SW 1271 (cell line): ENCODE measurements at regions not wholly inside any gene's neighbourhood (a gene's known extent, or its start where the extent isn't known, plus 50 kb on each side); places are given as distances from the start of the nearest gene placed in this dataset.
"Not testable (repeated sequence)": the region's sequence is repeated elsewhere in the genome, so short reads cannot be mapped to it uniquely, and the experiment has no call there.

Experiments used
- DNase-seq, 2 experiments: peaks; one replicate each; lab custom pipeline; 2025; lab: John Stamatoyannopoulos, UW

DNA sequence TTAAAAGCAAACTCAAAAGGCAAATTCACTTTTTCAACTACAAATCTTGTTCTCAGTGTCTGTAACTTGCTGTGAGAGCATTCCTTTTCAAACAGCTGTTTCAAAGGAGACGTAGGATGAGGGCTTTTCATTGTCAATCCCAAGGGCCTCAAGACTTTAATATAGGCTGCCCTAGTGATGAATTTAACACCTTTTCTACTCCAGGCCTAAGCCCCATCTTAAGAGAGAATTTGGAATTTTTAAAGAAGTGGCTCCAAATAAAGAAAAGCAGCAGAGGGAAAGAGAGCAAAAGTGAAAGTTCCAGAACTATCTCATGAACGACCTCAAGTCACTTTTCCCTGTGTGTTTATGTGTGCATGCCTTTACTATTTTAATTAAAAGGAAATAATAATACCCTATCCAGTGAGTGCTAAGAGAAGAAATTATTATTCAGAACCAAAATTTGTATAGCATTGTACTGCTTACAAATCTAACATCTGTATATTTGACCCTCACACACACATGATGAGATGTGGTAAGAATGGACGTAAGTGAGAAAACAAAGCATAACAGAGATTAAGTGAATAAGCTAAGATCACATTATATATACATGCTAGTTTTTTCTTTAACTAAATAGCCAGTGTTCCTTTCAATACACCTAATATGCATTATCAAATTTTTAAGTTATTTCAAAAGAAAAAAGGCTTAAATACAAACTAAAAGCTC is 196.4 kb downstream of the VGLL3 start:
- DNase-seq = no peak

DNA sequence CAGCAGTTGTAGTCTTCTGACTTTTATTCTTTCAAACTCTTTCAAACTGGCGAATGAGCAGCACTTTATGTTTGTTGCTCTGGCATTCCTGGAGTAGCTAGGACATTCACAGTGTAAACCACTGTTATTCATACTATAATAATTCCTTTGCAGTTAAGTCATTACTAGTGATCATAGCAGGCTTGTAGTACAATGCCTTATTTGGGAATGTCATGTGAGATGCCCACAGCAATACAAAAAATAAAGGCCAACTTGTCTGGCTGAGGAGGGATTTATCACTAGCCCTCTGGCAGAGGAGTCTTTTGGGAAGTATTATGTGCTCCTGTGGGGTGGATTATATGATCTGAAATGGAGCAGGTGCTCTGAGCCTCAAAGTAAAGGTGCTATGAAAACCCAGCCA is 197.2 kb downstream of the VGLL3 start:
- DNase-seq = peak in 1 of 2 experiments; percentile 44

DNA sequence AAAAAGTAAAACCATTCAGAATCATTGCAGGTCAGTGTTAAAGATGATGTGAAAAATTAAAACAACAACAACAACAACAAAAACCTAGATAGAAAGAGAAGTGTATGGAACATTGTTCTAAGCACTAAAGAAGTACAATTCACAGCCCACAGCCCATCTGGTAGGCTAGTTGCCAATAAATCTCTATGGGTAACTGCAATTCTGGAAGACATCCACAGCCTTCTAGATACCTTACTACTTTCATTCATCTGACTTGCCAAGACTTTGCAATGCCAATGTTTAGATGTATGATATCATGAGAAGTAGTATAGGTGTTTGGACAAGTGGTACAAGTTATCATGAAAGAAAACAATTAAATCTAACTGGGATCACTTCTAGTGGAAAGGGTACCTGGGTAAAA is 198.6 kb downstream of the VGLL3 start:
- no peak for DNase-seq

GRCh38 chr3:86790884-86791549 is 199.9 kb downstream of the VGLL3 start:
- DNase-seq = no peak

DNA sequence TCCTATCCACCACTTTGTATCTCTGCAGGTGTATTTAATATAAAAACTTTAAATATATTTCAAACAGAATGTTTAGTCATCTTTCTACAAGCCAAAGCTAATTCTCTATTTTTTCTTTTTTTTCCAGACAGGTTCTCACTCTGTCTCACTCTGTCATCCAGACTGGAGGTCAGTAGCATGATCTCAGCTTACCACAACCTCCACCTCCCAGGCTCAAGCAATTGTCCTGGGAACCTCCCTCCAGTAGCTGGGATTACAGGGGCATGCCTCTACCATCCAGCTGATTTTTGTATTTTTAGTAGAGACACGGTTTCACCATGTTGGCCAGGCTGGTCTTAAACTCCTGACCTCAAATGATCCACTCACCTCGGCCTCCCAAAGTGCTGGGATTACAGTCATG is 202.6 kb downstream of the VGLL3 start:
- no peak for DNase-seq

- no peak for DNase-seq
Observed at GRCh38 chr3:86787091-86787490, 203.9 kb downstream of the VGLL3 start.

GRCh38 chr3:86785386-86785785 is 205.6 kb downstream of the VGLL3 start:
- peak in 1 of 2 experiments; percentile 8 for DNase-seq

DNA sequence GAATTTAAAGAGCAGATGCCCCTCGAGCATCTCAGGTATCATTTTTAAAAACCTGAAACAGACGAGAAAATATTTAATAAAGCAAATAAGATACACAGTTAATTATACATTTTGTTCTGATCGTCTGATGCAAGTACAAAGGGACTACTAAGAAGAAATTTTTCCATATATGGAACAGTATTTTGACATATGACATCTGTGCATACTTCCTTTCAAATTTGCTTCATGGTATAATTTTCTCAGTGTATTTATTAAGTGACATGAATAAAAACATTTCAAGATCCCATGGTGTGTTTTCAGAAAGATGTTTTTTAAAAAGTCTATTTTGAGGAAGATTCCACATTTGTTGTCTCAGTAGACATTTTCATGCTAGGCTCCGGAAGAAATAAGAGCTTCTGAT is 208.1 kb downstream of the VGLL3 start:
- DNase-seq = no peak

- no peak for DNase-seq
Observed at GRCh38 chr3:86782286-86782685, 208.7 kb downstream of the VGLL3 start.

- DNase-seq = peak; percentile 1 to 27
Observed at GRCh38 chr3:86774082-86774691, 216.8 kb downstream of the VGLL3 start.

DNA sequence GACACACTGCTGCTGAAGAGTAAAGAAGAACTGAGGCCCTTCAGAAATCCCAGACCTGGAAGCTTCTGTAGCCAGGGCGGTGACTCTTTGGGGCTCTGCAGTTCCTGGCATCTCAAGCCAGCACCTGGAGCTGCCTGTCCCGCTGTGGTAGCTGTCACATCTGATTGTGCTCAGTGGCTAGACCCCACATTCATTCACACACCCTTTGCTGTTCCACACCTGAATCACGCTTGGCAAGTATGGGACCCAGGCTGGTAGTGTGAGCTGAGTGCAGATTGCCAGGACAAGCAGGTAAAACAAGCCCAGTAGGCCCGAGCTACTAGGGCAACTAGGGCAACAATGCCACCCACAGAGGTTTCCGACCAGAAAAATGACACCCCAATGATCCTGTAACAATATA is 218.2 kb downstream of the VGLL3 start:
- no peak for DNase-seq

DNA sequence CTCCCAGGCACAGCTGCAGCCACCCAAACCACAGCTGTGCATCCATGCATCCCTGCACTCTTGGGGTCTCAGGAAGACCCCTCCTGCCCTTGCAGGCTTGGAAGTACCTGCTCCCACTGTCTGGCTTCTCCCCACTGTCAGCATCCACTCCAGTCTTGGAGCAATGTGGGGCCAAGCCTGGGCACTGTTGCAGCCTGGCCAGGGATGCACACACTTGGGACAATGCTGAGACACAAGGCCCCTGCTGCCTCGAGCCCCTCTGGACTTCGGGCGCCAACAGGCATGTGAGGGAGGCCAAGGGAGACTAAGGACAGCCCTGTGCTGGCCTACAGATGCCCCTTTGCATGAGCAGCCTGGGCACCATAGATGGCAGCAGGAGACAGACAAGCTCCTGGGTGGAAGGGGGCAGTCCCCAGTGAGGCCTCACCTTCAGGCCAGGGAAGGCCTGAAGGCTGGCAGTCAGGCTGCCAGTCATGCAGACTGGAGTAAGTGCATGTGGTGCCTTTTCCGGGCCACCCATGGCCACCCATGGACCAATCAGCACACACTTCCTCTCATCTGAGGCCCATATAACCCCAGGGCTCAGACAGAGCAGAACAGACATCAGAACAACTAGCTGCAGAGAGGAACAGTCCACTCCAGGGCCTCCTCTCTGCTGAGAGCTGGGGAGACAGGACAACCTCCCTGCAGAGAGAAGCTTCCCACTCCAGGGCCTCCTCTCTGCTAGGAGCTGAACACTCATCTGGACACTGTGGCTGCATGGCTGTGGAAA is 219.0 kb downstream of the VGLL3 start:
- DNase-seq = no peak

- no peak for DNase-seq
Observed at GRCh38 chr3:86766331-86766730, 224.6 kb downstream of the VGLL3 start.

DNA sequence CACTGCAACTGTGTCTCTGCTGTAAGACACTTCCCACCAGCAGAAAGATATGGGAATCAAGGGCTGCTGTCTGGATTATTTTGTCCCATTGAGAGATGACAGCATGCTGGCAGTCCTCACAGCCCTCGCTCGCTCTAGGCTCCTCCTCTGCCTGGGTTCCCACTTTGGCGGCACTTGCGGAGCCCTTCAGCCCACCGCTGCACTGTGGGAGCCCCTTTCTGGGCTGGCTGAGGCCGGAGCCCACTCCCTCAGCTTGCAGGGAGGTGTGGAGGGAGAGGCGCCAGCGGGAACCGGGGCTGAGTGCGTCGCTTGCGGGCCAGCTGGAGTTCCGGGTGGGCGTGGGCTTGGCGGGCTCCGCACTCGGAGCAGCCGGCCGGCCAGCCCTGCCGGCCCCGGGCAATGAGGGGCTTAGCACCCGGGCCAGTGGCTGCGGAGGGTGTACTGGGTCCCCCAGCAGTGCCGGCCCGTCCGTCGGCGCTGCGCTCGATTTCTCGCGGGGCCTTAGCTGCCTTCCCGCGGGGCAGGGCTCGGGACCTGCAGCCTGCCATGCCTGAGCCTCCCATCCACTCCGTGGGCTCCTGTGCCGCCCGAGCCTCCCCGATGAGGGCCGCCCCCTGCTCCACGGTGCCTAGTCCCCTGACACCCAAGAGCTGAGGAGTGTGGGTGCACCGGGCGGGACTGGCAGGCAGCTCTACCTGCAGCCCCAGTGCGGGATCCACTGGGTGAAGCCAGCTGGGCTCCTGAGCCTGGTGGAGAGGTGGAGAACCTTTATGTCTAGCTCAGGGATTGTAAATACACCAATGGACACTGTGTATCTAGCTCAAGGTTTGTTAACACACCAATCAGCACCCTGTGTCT is 233.4 kb downstream of the VGLL3 start:
- not testable (repeated sequence) for DNase-seq

GRCh38 chr3:86748015-86748414 is 242.9 kb downstream of the VGLL3 start:
- DNase-seq = no peak

DNA sequence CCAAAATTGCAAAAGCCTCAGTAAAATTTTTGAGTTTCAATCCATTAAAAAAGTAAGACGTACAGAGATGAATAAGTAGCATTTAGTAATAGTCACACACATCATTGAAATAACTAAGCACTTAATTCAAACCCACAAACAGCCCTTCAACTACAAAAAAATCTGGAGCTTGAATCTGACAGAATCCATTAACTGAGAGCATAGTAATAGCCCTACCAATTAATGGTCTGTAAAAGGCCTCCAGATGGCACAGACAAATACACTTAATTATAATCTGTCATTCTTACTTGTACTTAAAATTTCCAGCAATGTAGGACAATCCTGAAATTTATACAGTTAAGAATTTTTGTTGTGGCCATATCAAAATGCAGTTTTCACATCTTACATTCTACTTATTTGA is 246.9 kb downstream of the VGLL3 start:
- DNase-seq = no peak

DNA sequence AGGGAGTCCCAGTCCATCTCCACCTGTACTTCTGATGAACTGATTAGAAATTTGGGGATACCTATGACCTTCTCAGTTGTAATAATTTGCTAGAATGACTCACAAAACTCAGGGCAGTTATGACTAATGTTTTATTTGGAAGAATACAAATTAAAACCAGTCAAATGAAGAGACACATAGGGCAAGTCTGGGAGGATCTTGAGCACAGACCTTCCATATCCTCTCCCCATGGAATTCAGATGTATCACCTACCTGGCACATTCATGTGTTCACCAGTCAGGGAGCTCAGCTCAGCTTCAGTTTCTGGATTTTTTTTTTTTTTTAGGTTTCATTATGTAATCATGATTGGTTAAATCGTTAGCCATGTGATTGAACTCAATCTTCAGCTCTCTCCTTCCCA is 247.7 kb downstream of the VGLL3 start:
- no peak for DNase-seq

DNA sequence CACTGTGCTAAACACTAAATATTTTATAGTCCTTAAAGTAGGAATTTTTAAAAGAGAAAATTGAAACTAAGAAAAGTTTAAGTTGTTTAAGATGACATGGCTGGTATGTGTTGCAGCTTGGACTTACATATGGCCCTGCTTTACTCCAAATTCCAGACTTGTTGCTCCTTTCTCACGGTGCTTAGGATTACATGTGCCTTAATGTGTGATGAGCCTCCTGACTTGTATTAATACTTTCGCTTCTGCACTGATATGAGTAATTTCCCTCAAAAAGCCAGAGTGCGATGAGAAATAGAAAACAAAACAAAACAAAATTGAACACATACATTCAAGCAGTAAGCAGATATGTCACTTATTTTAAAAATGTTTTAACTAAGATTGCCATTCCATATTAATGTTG is 250.2 kb downstream of the VGLL3 start:
- DNase-seq = no peak

DNA sequence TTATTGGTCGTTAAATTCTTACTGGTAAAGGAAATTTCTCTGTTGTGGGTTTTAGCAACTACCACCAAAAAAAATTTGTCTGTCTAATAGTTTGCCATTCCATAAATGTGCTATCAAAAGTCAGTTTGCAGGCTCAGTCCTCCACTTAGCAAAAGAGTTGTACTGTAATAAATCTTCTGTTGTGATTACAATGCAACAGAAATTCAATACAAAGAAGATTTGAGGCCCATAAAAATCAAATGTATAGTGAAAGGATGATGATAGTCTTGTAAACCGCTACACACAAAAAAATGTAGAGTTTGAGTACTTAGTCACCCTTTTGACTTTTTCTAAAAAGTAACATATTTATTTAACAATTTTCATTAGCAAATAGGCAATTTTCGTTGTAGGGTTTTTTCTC is 251.7 kb downstream of the VGLL3 start:
- DNase-seq = no peak

DNA sequence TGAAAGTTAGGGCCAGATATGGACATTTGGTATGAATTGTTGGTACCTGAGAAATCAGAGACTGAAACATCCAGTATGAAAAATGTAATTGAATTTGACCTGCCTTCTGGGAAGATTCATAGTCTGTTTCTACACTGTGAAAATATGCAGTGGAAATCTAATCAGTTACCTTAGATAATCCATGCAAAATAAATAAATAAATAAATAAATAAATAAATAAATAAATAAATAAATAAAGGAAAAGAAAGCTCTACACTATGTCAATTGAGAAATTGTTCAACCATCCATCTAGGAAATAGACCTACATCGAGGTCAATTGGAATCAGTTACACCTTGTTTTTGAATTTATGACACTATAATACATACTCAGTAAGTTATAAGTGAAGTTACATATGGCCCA is 252.3 kb downstream of the VGLL3 start:
- DNase-seq = no peak

DNA sequence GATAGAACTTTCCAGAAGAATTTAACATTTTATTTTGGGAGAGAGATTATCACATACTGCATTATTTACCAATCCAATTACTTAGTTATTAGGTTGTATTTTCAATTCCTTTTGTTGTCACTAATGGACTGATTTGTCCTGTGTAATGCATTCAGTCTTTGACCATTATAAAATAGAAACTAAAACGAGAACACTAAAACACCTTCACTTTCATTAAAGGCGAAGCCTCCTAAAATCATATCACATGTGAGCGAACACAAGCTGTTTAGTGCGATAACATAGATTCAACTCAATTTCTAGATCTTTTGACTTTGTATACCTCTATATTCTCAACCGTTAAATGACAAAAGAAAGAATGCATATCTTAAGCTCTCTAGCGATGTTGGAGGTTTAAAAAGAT is 253.4 kb downstream of the VGLL3 start:
- no peak for DNase-seq

GRCh38 chr3:86733257-86733656 is 257.7 kb downstream of the VGLL3 start:
- no peak for DNase-seq
